Body of pancreas (tissue), 4 donors: ENCODE measurements at regions not wholly inside any gene's neighbourhood (a gene's known extent, or its start where the extent isn't known, plus 50 kb on each side); places are given as distances from the start of the nearest gene placed in this dataset.
"Not testable (repeated sequence)": the region's sequence is repeated elsewhere in the genome, so short reads cannot be mapped to it uniquely, and the experiment has no call there.

ENCODE experiments used
- ATAC-seq: fragments of 150-250 bp; one replicate; pipeline ENCODE4 v1.9.1; 2016
- DNase-seq, 4 donors: peaks; one replicate each; pipeline ENCODE4 v3.0.0-alpha.2; 2019
- H3K27ac ChIP-seq, 4 donors: fragments of 200-600 bp; sonication (generic); 1 replicate in 3 of 4; 2 replicates in 1 of 4; pipeline versions ENCODE4 v1.5.1 to v1.6.1; 2016 to 2019; ENCODE audit warnings: mild to moderate bottlenecking in 1 of 4, mixed read lengths in 1 of 4, moderate library complexity in 1 of 4
- H3K27me3 ChIP-seq, 2 donors: fragments of 200-600 bp; sonication (generic); one replicate each; pipeline ENCODE4 v1.6.0; 2016; ENCODE audit warnings: mild to moderate bottlenecking in 1 of 2
- H3K36me3 ChIP-seq, 2 donors: fragments of 200-600 bp; sonication (generic); replicated peaks in 1 of 2; 2 replicates each; pipeline ENCODE4 v1.5.1; 2016; ENCODE audit warnings: low read depth in 2 of 2; ENCODE audit not compliant: insufficient read depth in 1 of 2
- H3K4me1 ChIP-seq: fragments of 200-600 bp; sonication (generic); one replicate; pipeline ENCODE4 v1.6.0; 2016
- H3K4me3 ChIP-seq, 2 donors: fragments of 200-600 bp; sonication (generic); 1 replicate in 1 of 2; 2 replicates in 1 of 2; pipeline ENCODE4 v1.5.1; 2016 to 2019
- H3K9me3 ChIP-seq, 3 donors: fragments of 200-600 bp; sonication (generic); 1 replicate in 2 of 3; 2 replicates in 1 of 3; pipeline ENCODE4 v1.5.1; 2016
- CTCF ChIP-seq, 7 experiments: fragments of 450-650 bp in 4 of 7; fragments of 200-600 bp in 3 of 7; sonication (generic) in 3 of 7; IDR thresholded peaks; one replicate each; pipeline ENCODE4 v1.5.1; 2016 to 2019; ENCODE audit warnings: antibody characterized with exemption in 7 of 7
- POLR2A ChIP-seq, 3 donors: fragments of 450-650 bp; IDR thresholded peaks; one replicate each; pipeline ENCODE4 v1.6.1; 2016; ENCODE audit warnings: antibody characterized with exemption in 3 of 3, mild to moderate bottlenecking in 2 of 3
- WGBS, 2 donors: methylation state at CpG; one replicate each; pipeline ENCODE4 v1.1.5; 2017; 5-methylcytosine and 5-hydroxymethylcytosine counted together
- intact Hi-C: fragments of 100-400 bp; cut with DNase I; formaldehyde crosslinking; loops from one replicate; pipeline ENCODE4 v1.15.1; 2023

- no peaks in the 10 kb centered on the region for H3K9me3 ChIP-seq
- H3K36me3 ChIP-seq: no peaks in the 10 kb centered on the region
- WGBS, 2 donors: 74 to 85% methylated on average over 5 to 15 of the region's 15 CpGs
- ATAC-seq (no peak), DNase-seq (no peak)
- no peaks in the 10 kb centered on the region for H3K27me3 ChIP-seq
- TF ChIP-seq CTCF (IDR thresholded peaks at IDR 0.05) (no peak), POLR2A (IDR thresholded peaks at IDR 0.05) (no peak)
- no peak overlapping the region for H3K4me3 ChIP-seq
- intact Hi-C loops: no loop called here
- H3K27ac ChIP-seq: no peak overlapping the region
- no peaks in the 10 kb centered on the region for H3K4me1 ChIP-seq
These were observed 862.8 kb downstream of the TRIML1 start for GRCh38 chr4:189001971-189002450.

GRCh38 chr4:189002475-189002874 is 863.2 kb downstream of the TRIML1 start:
- no peak for ATAC-seq
- Histone ChIP-seq H3K27me3 (no peaks in the 10 kb centered on the region), H3K4me1 (no peaks in the 10 kb centered on the region), H3K36me3 (no peaks in the 10 kb centered on the region), H3K9me3 (no peaks in the 10 kb centered on the region), H3K27ac (no peak overlapping the region), H3K4me3 (no peak overlapping the region)
- intact Hi-C loops: no loop called here
- 73 to 82% methylated on average over 10 of the region's 10 CpGs for WGBS, 2 donors
- no peak for TF ChIP-seq CTCF (IDR thresholded peaks at IDR 0.05)
- no peak for TF ChIP-seq POLR2A (IDR thresholded peaks at IDR 0.05)
- DNase-seq: no peak

DNA sequence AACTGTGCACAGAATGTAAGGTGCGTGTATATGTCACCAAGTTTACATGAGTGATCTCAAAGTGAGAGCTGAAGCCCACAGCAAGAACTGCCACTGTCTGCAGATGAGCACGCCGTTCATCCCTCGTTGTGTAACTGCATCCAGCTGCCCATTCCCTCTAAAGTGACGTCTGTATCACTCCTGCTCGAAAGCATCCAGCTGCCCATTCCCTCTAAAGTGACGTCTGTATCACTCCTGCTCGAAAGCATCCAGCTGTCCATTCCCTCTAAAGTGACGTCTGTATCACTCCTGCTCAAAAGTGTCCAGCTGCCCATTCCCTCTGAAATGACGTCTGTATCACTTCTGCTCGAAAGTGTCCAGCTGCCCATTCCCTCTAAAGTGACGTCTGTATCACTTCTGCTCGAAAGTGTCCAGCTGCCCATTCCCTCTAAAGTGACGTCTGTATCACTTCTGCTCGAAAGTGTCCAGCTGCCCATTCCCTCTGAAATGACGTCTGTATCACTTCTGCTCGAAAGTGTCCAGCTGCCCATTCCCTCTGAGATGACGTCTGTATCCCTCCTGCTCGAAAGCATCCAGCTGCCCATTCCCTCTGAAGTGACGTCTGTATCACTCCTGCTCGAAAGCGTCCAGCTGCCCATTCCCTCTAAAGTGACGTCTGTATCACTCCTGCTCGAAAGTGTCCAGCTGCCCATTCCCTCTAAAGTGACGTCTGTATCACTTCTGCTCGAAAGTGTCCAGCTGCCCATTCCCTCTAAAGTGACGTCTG is 871.4 kb downstream of the TRIML1 start:
- ATAC-seq, H3K27ac ChIP-seq, H3K4me1 ChIP-seq, H3K36me3 ChIP-seq, H3K9me3 ChIP-seq, intact Hi-C loops, H3K27me3 ChIP-seq, DNase-seq, H3K4me3 ChIP-seq: not testable (repeated sequence)
- 71 to 82% methylated on average over 24 to 25 of the region's 27 CpGs for WGBS, 2 donors

GRCh38 chr4:189021831-189022230 is 882.6 kb downstream of the TRIML1 start:
- intact Hi-C loops: no loop called here
- no peak overlapping the region for H3K4me3 ChIP-seq
- ATAC-seq (no peak), DNase-seq (peak in 1 of 4 donors; percentile 12)
- H3K9me3 ChIP-seq: no peaks in the 10 kb centered on the region
- no peaks in the 10 kb centered on the region for H3K36me3 ChIP-seq
- no peaks in the 10 kb centered on the region for H3K4me1 ChIP-seq
- H3K27me3 ChIP-seq: no peaks in the 10 kb centered on the region
- TF ChIP-seq CTCF (IDR thresholded peaks at IDR 0.05) (no peak), POLR2A (IDR thresholded peaks at IDR 0.05) (no peak)
- no peak overlapping the region for H3K27ac ChIP-seq
- 41 to 53% methylated on average over 5 of the region's 5 CpGs for WGBS, 2 donors

- Histone ChIP-seq H3K9me3 (no peaks in the 10 kb centered on the region), H3K27ac (no peak overlapping the region), H3K4me1 (no peaks in the 10 kb centered on the region), H3K4me3 (no peak overlapping the region), H3K36me3 (no peaks in the 10 kb centered on the region), H3K27me3 (no peaks in the 10 kb centered on the region)
- ATAC-seq (no peak), DNase-seq (no peak)
- WGBS, 2 donors: 63 to 75% methylated on average over 4 of the region's 4 CpGs
- TF ChIP-seq POLR2A (IDR thresholded peaks at IDR 0.05): no peak
- TF ChIP-seq CTCF (IDR thresholded peaks at IDR 0.05): no peak
- intact Hi-C loops: no loop called here
These were observed 883.3 kb downstream of the TRIML1 start for GRCh38 chr4:189022440-189023035.
